CD4-positive, alpha-beta T cell treated with Interleukin-4 for 4 hours (primary cell): ENCODE measurements at regions not wholly inside any gene's neighbourhood (a gene's known extent, or its start where the extent isn't known, plus 50 kb on each side); places are given as distances from the start of the nearest gene placed in this dataset.

Source experiments
- DNase-seq: peaks from one replicate; pipeline ENCODE4 v3.0.0-alpha.2; 2020

- DNase-seq, result no peak
Observed at GRCh38 chr12:107351713-107352112, 258.4 kb upstream of the CRY1 start.

- no peak for DNase-seq
Observed at GRCh38 chr12:107352347-107353081, 259.2 kb upstream of the CRY1 start.

- no peak for DNase-seq
Observed at GRCh38 chr12:107353312-107353711, 260.0 kb upstream of the CRY1 start.

- DNase-seq, result no peak
Observed at GRCh38 chr12:107355004-107355565, 261.7 kb upstream of the CRY1 start.

- no peak for DNase-seq
Observed at GRCh38 chr12:107355612-107356011, 262.3 kb upstream of the CRY1 start.

GRCh38 chr12:107356266-107356936 is 263.1 kb upstream of the CRY1 start:
- DNase-seq, result no peak

- no peak for DNase-seq
Observed at GRCh38 chr12:107356937-107357295, 263.6 kb upstream of the CRY1 start.

GRCh38 chr12:107359382-107359781 is 266.0 kb upstream of the CRY1 start:
- DNase-seq, result no peak

GRCh38 chr12:107360033-107360432 is 266.7 kb upstream of the CRY1 start:
- DNase-seq, result no peak

GRCh38 chr12:107360482-107360881 is 267.1 kb upstream of the CRY1 start:
- no peak for DNase-seq

- no peak for DNase-seq
Observed at GRCh38 chr12:107361970-107362369, 268.6 kb upstream of the CRY1 start.

GRCh38 chr12:107362960-107363359 is 269.6 kb upstream of the CRY1 start:
- no peak for DNase-seq

GRCh38 chr12:107364875-107365518 is 271.6 kb upstream of the CRY1 start:
- DNase-seq, result no peak

GRCh38 chr12:107365703-107366102 is 272.4 kb upstream of the CRY1 start:
- DNase-seq, result no peak

GRCh38 chr12:107366322-107366721 is 273.0 kb upstream of the CRY1 start:
- no peak for DNase-seq

GRCh38 chr12:107368586-107368985 is 275.2 kb upstream of the CRY1 start:
- peak; percentile 25 for DNase-seq

GRCh38 chr12:107369006-107369405 is 275.7 kb upstream of the CRY1 start:
- DNase-seq, result no peak

GRCh38 chr12:107369679-107370078 is 276.3 kb upstream of the CRY1 start:
- peak; percentile 50 for DNase-seq

- DNase-seq, result peak; percentile 61
Observed at GRCh38 chr12:107372229-107372658, 278.9 kb upstream of the CRY1 start.

- DNase-seq, result no peak
Observed at GRCh38 chr12:107373238-107373809, 280.0 kb upstream of the CRY1 start.

- no peak for DNase-seq
Observed at GRCh38 chr12:107374161-107374840, 281.0 kb upstream of the CRY1 start.

- DNase-seq, result no peak
Observed at GRCh38 chr12:107375231-107375630, 281.9 kb upstream of the CRY1 start.
